HL-60 (cell line): ENCODE measurements at regions not wholly inside any gene's neighbourhood (a gene's known extent, or its start where the extent isn't known, plus 50 kb on each side); places are given as distances from the start of the nearest gene placed in this dataset.

ENCODE experiments used
- DNase-seq, 2 experiments: peaks; one replicate each; pipeline ENCODE4 v3.0.0-alpha.2; 2010 to 2020; ENCODE audit warnings: low read depth in 1 of 2, low spot score in 1 of 2
- H3K27ac ChIP-seq: fragments of 250-450 bp; sonication (Bioruptor Pico); replicated peaks from 2 replicates; pipeline ENCODE4 v1.5.1; 2020; ENCODE audit warnings: mild to moderate bottlenecking, moderate library complexity
- H3K27me3 ChIP-seq: fragments of 250-450 bp; sonication (Bioruptor Pico); 2 replicates; pipeline ENCODE4 v1.5.1; 2021; ENCODE audit warnings: mild to moderate bottlenecking, moderate library complexity; ENCODE audit not compliant: insufficient read depth, poor library complexity, severe bottlenecking
- H3K4me3 ChIP-seq: replicated peaks from 2 replicates; pipeline ENCODE4 v1.5.1; 2011; ENCODE audit warnings: mild to moderate bottlenecking, control low read depth, low read length; ENCODE audit not compliant: insufficient read depth
- GABPA ChIP-seq: IDR thresholded peaks from 2 replicates; pipeline ENCODE4 v1.6.1; 2012; ENCODE audit warnings: low read depth
- POLR2AphosphoS5 ChIP-seq: IDR thresholded peaks from 2 replicates; pipeline ENCODE4 v1.6.1; 2012; ENCODE audit warnings: low read depth
- SPI1 ChIP-seq: IDR thresholded peaks from 2 replicates; pipeline ENCODE4 v1.6.1; 2012; ENCODE audit warnings: low read depth, mild to moderate bottlenecking, borderline replicate concordance
- TF ChIP-seq, protein P1 (sequence below): IDR thresholded peaks from one replicate; pipeline ENCODE4 v1.5.1; 2011; ENCODE audit warnings: low read length, control low read depth, inconsistent platforms; ENCODE audit not compliant: insufficient read depth
- TF ChIP-seq, protein P2 (sequence below): IDR thresholded peaks from 2 replicates; pipeline ENCODE4 v1.6.1; 2012; ENCODE audit warnings: low read depth; ENCODE audit not compliant: insufficient replicate concordance

DNA sequence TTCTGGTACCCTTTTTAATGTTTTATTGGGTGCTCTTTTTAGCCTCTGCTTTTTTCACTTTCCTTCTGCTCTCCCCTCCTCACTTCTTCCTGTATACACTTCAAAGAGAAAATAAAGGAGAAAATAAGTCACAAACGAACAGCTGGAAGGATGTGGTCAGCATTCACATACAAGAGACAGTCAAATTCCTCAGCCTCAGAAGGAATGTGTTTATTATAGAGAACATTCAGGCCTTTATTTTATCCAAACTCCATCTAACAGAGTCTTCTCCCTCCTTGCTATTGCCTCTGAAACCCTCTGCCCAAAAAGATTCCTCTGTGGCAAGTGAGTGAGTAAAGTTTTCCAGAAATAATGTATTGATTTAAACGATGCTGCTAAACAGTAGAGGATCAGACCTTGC, 490.4 kb downstream of the FRK start:
- H3K4me3 ChIP-seq = no peak overlapping the region
- TF ChIP-seq, protein P1, sequence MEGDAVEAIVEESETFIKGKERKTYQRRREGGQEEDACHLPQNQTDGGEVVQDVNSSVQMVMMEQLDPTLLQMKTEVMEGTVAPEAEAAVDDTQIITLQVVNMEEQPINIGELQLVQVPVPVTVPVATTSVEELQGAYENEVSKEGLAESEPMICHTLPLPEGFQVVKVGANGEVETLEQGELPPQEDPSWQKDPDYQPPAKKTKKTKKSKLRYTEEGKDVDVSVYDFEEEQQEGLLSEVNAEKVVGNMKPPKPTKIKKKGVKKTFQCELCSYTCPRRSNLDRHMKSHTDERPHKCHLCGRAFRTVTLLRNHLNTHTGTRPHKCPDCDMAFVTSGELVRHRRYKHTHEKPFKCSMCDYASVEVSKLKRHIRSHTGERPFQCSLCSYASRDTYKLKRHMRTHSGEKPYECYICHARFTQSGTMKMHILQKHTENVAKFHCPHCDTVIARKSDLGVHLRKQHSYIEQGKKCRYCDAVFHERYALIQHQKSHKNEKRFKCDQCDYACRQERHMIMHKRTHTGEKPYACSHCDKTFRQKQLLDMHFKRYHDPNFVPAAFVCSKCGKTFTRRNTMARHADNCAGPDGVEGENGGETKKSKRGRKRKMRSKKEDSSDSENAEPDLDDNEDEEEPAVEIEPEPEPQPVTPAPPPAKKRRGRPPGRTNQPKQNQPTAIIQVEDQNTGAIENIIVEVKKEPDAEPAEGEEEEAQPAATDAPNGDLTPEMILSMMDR = no peak
- no peak for TF ChIP-seq SPI1
- TF ChIP-seq, protein P2, sequence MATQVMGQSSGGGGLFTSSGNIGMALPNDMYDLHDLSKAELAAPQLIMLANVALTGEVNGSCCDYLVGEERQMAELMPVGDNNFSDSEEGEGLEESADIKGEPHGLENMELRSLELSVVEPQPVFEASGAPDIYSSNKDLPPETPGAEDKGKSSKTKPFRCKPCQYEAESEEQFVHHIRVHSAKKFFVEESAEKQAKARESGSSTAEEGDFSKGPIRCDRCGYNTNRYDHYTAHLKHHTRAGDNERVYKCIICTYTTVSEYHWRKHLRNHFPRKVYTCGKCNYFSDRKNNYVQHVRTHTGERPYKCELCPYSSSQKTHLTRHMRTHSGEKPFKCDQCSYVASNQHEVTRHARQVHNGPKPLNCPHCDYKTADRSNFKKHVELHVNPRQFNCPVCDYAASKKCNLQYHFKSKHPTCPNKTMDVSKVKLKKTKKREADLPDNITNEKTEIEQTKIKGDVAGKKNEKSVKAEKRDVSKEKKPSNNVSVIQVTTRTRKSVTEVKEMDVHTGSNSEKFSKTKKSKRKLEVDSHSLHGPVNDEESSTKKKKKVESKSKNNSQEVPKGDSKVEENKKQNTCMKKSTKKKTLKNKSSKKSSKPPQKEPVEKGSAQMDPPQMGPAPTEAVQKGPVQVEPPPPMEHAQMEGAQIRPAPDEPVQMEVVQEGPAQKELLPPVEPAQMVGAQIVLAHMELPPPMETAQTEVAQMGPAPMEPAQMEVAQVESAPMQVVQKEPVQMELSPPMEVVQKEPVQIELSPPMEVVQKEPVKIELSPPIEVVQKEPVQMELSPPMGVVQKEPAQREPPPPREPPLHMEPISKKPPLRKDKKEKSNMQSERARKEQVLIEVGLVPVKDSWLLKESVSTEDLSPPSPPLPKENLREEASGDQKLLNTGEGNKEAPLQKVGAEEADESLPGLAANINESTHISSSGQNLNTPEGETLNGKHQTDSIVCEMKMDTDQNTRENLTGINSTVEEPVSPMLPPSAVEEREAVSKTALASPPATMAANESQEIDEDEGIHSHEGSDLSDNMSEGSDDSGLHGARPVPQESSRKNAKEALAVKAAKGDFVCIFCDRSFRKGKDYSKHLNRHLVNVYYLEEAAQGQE = no peak
- TF ChIP-seq GABPA = no peak
- TF ChIP-seq POLR2AphosphoS5 = no peak
- DNase-seq = no peak
- no peaks in the 10 kb centered on the region for H3K27me3 ChIP-seq
- no peak overlapping the region for H3K27ac ChIP-seq

DNA sequence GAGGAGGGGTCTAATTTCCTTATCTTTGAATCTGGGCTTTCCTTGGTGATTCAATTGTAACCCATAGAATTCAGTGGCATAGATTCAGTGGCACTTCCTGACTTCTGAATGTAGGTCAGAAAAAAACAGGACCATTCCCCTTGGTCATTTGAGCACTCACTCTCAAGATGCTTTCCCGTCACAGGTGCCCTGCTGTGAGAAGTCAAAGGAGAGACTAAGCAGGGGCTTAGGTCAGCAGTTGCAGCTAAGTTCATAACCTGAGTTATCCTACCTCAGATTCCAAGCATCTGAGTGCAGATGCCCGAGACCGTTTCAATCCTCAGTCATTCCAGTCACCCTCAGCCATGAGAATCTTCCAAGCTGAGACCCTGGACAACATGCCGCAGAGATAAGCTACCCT, 506.6 kb downstream of the FRK start:
- H3K27ac ChIP-seq = no peak overlapping the region
- H3K27me3 ChIP-seq = no peaks in the 10 kb centered on the region
- H3K4me3 ChIP-seq = no peak overlapping the region
- TF ChIP-seq, protein P2 = no peak
- TF ChIP-seq SPI1 = no peak
- no peak for TF ChIP-seq GABPA
- no peak for TF ChIP-seq POLR2AphosphoS5
- TF ChIP-seq, protein P1 = no peak
- DNase-seq = no peak

DNA sequence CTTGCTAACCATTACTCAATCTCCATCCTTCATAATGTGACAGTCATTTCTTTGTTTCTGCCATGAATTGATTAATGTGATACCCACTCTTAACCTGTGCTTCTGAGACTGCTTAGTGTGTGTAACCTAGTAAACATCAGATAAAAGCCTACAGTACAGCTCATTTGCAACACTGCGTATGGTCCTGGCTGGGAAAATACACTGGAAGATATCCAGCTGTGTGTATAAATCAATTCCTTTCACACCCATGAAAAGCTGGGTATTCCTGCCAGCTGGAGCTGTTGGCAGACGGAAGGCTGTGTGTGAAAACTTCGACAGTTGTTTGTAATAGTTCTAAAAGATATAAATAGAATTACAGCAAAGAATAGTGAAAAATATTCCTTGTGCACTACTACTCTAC, 509.2 kb downstream of the FRK start:
- no peak for DNase-seq
- no peaks in the 10 kb centered on the region for H3K27me3 ChIP-seq
- H3K27ac ChIP-seq = no peak overlapping the region
- H3K4me3 ChIP-seq = no peak overlapping the region
- TF ChIP-seq, protein P1 = no peak
- no peak for TF ChIP-seq POLR2AphosphoS5

DNA sequence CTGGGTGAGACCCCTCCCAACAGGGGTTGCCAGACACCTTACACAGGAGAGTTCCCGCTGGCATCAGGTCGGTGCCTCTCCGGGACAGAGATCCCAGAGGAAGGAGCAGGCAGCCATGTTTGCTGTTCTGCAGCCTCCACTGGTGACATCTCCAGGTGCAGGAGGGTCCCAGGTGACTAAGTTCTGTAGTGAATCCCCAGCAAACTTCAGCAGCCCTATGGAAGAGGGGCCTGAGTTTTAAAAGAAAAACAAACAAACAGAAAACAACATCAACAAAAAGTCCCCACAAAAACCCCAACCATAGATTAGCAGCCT, 515.1 kb downstream of the FRK start:
- H3K27me3 ChIP-seq = no peaks in the 10 kb centered on the region
- H3K4me3 ChIP-seq = no peak overlapping the region
- H3K27ac ChIP-seq = no peak overlapping the region
- DNase-seq = no peak
- TF ChIP-seq, protein P1 = no peak
- TF ChIP-seq SPI1 = no peak
- TF ChIP-seq, protein P2 = no peak
- no peak for TF ChIP-seq POLR2AphosphoS5
- no peak for TF ChIP-seq GABPA
